BE2C (cell line): ENCODE measurements at regions not wholly inside any gene's neighbourhood (a gene's known extent, or its start where the extent isn't known, plus 50 kb on each side); places are given as distances from the start of the nearest gene placed in this dataset.
A peak's percentile ranks its signal among the peaks of the same experiment; 100 is the strongest.

Source experiments
- DNase-seq: peaks from one replicate; pipeline ENCODE4 v3.0.0-alpha.2; 2020
- H3K27me3 ChIP-seq: fragments of 250-450 bp; sonication (Bioruptor Pico); 2 replicates; pipeline ENCODE4 v1.5.1; 2020; ENCODE audit warnings: mild to moderate bottlenecking
- H3K36me3 ChIP-seq: fragments of 250-450 bp; sonication (Bioruptor Pico); 2 replicates; pipeline ENCODE4 v1.5.1; 2020; ENCODE audit warnings: mild to moderate bottlenecking
- H3K4me1 ChIP-seq: fragments of 250-450 bp; sonication (Bioruptor Pico); 2 replicates; pipeline ENCODE4 v1.5.1; 2020
- H3K4me3 ChIP-seq: 2 replicates; pipeline ENCODE4 v1.5.1; 2011; ENCODE audit warnings: low read depth, low read length
- H3K9me3 ChIP-seq: fragments of 250-450 bp; sonication (Bioruptor Pico); 2 replicates; pipeline ENCODE4 v1.5.1; 2020
- CTCF ChIP-seq: IDR thresholded peaks from 2 replicates; pipeline ENCODE4 v1.5.1; 2012; ENCODE audit warnings: mild to moderate bottlenecking, low read depth, low read length

- no peak overlapping the region for H3K4me3 ChIP-seq
- H3K27me3 ChIP-seq, result no peaks in the 10 kb centered on the region
- no peaks in the 10 kb centered on the region for H3K9me3 ChIP-seq
- no peak for DNase-seq
- no peaks in the 10 kb centered on the region for H3K36me3 ChIP-seq
- no peak for TF ChIP-seq CTCF
- H3K4me1 ChIP-seq, result peaks cover 32% of the 10 kb centered on the region
Observed at GRCh38 chr16:85236818-85237150, 124.5 kb upstream of the CIBAR2 start.

- no peak for TF ChIP-seq CTCF
- Histone ChIP-seq H3K27me3 (no peaks in the 10 kb centered on the region), H3K4me3 (no peak overlapping the region), H3K9me3 (no peaks in the 10 kb centered on the region), H3K36me3 (no peaks in the 10 kb centered on the region), H3K4me1 (peaks cover 35% of the 10 kb centered on the region)
- DNase-seq, result no peak
Observed at GRCh38 chr16:85237817-85238216, 125.5 kb upstream of the CIBAR2 start.

GRCh38 chr16:85238233-85238647 lies 126.0 kb upstream of the CIBAR2 start:
- DNase-seq, result peak; percentile 32
- Histone ChIP-seq H3K9me3 (no peaks in the 10 kb centered on the region), H3K36me3 (no peaks in the 10 kb centered on the region; the same call in 1 of the 2 replicates), H3K27me3 (no peaks in the 10 kb centered on the region), H3K4me3 (no peak overlapping the region), H3K4me1 (peaks cover 33% of the 10 kb centered on the region)
- no peak for TF ChIP-seq CTCF

GRCh38 chr16:85239239-85239638 lies 127.0 kb upstream of the CIBAR2 start:
- no peak for TF ChIP-seq CTCF
- Histone ChIP-seq H3K27me3 (no peaks in the 10 kb centered on the region), H3K4me1 (peaks cover 25% of the 10 kb centered on the region)

GRCh38 chr16:85239871-85240270 lies 127.6 kb upstream of the CIBAR2 start:
- DNase-seq, result no peak
- H3K36me3 ChIP-seq, result no peaks in the 10 kb centered on the region; the same call in none of the 2 replicates
- TF ChIP-seq CTCF, result no peak
- no peak overlapping the region for H3K4me3 ChIP-seq
- H3K27me3 ChIP-seq, result no peaks in the 10 kb centered on the region
- peaks cover 23% of the 10 kb centered on the region for H3K4me1 ChIP-seq
- H3K9me3 ChIP-seq, result no peaks in the 10 kb centered on the region

More at GRCh38 chr16:85239239-85239638, 127.0 kb upstream of the CIBAR2 start:
- no peak overlapping the region for H3K4me3 ChIP-seq
- H3K9me3 ChIP-seq, result no peaks in the 10 kb centered on the region
- peak; percentile 8 for DNase-seq
- H3K36me3 ChIP-seq, result no peaks in the 10 kb centered on the region; the same call in none of the 2 replicates

- H3K4me1 ChIP-seq, result peaks cover 30% of the 10 kb centered on the region
- no peaks in the 10 kb centered on the region for H3K27me3 ChIP-seq
- TF ChIP-seq CTCF, result no peak
- H3K36me3 ChIP-seq, result no peaks in the 10 kb centered on the region; the same call in none of the 2 replicates
- no peaks in the 10 kb centered on the region for H3K9me3 ChIP-seq
- H3K4me3 ChIP-seq, result no peak overlapping the region
- no peak for DNase-seq
Observed at GRCh38 chr16:85240982-85241924, 129.0 kb upstream of the CIBAR2 start.
